GM23338 (cell line): ENCODE measurements at regions not wholly inside any gene's neighbourhood (a gene's known extent, or its start where the extent isn't known, plus 50 kb on each side); places are given as distances from the start of the nearest gene placed in this dataset.

ENCODE experiments used
- ATAC-seq: fragments of 200-7000 bp; cut with Tn5 transposase; 3 replicates; pipeline ENCODE4 v1.9.1; 2020
- DNase-seq: peaks from one replicate; pipeline ENCODE4 v3.0.0-alpha.2; 2015; ENCODE audit warnings: low spot score
- H2AFZ ChIP-seq: fragments of 200-600 bp; sonication (generic); 2 replicates; pipeline ENCODE4 v1.8.0; 2016; ENCODE audit warnings: antibody characterized with exemption, mild to moderate bottlenecking, moderate library complexity
- H3F3A ChIP-seq: fragments of 200-600 bp; sonication (generic); replicated peaks from 2 replicates; pipeline ENCODE4 v1.8.0; 2017; ENCODE audit warnings: antibody characterized with exemption, mixed run types, low read depth
- H3K27ac ChIP-seq: fragments of 200-600 bp; sonication (generic); 2 replicates; pipeline ENCODE4 v1.6.1; 2016; ENCODE audit warnings: low read depth
- H3K27me3 ChIP-seq: fragments of 200-600 bp; sonication (generic); 2 replicates; pipeline ENCODE4 v1.8.0; 2016; ENCODE audit warnings: mild to moderate bottlenecking, mixed run types, moderate library complexity; ENCODE audit not compliant: insufficient read depth
- H3K36me3 ChIP-seq: fragments of 200-600 bp; sonication (generic); 2 replicates; pipeline ENCODE4 v1.8.0; 2016; ENCODE audit warnings: mild to moderate bottlenecking; ENCODE audit not compliant: insufficient read depth
- H3K4me1 ChIP-seq: fragments of 200-600 bp; sonication (generic); 2 replicates; pipeline ENCODE4 v1.8.0; 2016; ENCODE audit warnings: mild to moderate bottlenecking, moderate library complexity; ENCODE audit not compliant: insufficient read depth
- H3K4me2 ChIP-seq: fragments of 200-600 bp; sonication (generic); 2 replicates; pipeline ENCODE4 v1.7.1; 2017; ENCODE audit warnings: mixed run types
- H3K4me3 ChIP-seq: fragments of 200-600 bp; sonication (generic); 2 replicates; pipeline ENCODE4 v1.6.1; 2016; ENCODE audit warnings: mixed run types
- H3K79me2 ChIP-seq: fragments of 200-600 bp; sonication (generic); replicated peaks from 2 replicates; pipeline ENCODE4 v1.8.0; 2017; ENCODE audit warnings: mild to moderate bottlenecking; ENCODE audit not compliant: insufficient read depth
- H3K9me2 ChIP-seq: fragments of 200-600 bp; sonication (generic); 2 replicates; pipeline ENCODE4 v1.8.0; 2017; ENCODE audit not compliant: insufficient read depth
- H4K20me1 ChIP-seq: fragments of 200-600 bp; sonication (generic); replicated peaks from 2 replicates; pipeline ENCODE4 v1.8.0; 2017; ENCODE audit warnings: mild to moderate bottlenecking; ENCODE audit not compliant: insufficient read depth
- H3K27ac Mint-ChIP-seq: 2 replicates; pipeline ENCODE4 v1.8.0; 2020; ENCODE audit warnings: inconsistent platforms, mild to moderate bottlenecking, moderate library complexity, mixed read lengths
- H3K27me3 Mint-ChIP-seq: 3 replicates; pipeline ENCODE4 v1.8.0; 2022; ENCODE audit warnings: low read depth, mild to moderate bottlenecking, moderate library complexity, mixed read lengths, inconsistent platforms; ENCODE audit not compliant: insufficient read depth, poor library complexity
- H3K36me3 Mint-ChIP-seq: 3 replicates; pipeline ENCODE4 v1.8.0; 2021; ENCODE audit warnings: low read depth, mild to moderate bottlenecking, inconsistent platforms, moderate library complexity, mixed read lengths
- H3K4me1 Mint-ChIP-seq: 3 replicates; pipeline ENCODE4 v1.8.0; 2020; ENCODE audit warnings: mild to moderate bottlenecking, inconsistent platforms, mixed read lengths
- H3K4me3 Mint-ChIP-seq: 3 replicates; pipeline ENCODE4 v1.8.0; 2021; ENCODE audit warnings: moderate library complexity, mild to moderate bottlenecking, inconsistent platforms, mixed read lengths
- H3K9me3 Mint-ChIP-seq: 3 replicates; pipeline ENCODE4 v1.8.0; 2020; ENCODE audit warnings: moderate library complexity, mild to moderate bottlenecking, inconsistent platforms, mixed read lengths
- CREB1 ChIP-seq: fragments of 250-450 bp; sonication (Bioruptor Pico); IDR thresholded peaks from 2 replicates; pipeline ENCODE4 v1.5.0; 2020; ENCODE audit warnings: low read depth, mild to moderate bottlenecking, moderate library complexity
- ETS1 ChIP-seq: IDR thresholded peaks from 2 replicates; pipeline ENCODE4 v1.6.1; 2016; ENCODE audit warnings: antibody characterized with exemption
- EZH2 ChIP-seq: fragments of 200-600 bp; sonication (generic); IDR thresholded peaks from one replicate; pipeline ENCODE4 v1.8.0; 2017; ENCODE audit warnings: antibody characterized with exemption, mild to moderate bottlenecking, low read depth; ENCODE audit not compliant: unreplicated experiment
- EZH2phosphoT487 ChIP-seq: fragments of 200-600 bp; sonication (generic); IDR thresholded peaks from one replicate; pipeline ENCODE4 v1.8.1; 2018; ENCODE audit warnings: antibody characterized with exemption; ENCODE audit not compliant: unreplicated experiment
- JUNB ChIP-seq: IDR thresholded peaks from one replicate; pipeline ENCODE4 v1.6.1; 2016; ENCODE audit warnings: antibody characterized with exemption; ENCODE audit not compliant: unreplicated experiment
- NANOG ChIP-seq: IDR thresholded peaks from 2 replicates; pipeline ENCODE4 v1.6.1; 2016; ENCODE audit warnings: antibody characterized with exemption, borderline replicate concordance
- POLR2AphosphoS5 ChIP-seq: IDR thresholded peaks from 2 replicates; pipeline ENCODE4 v1.6.1; 2016; ENCODE audit warnings: antibody characterized with exemption, low read depth
- STAT1 ChIP-seq: IDR thresholded peaks from one replicate; pipeline ENCODE4 v1.6.1; 2016; ENCODE audit warnings: antibody characterized with exemption; ENCODE audit not compliant: unreplicated experiment
- ZNF114 ChIP-seq: fragments of 250-450 bp; sonication (Bioruptor Pico); IDR thresholded peaks from 2 replicates; pipeline ENCODE4 v1.5.0; 2020; ENCODE audit warnings: mild to moderate bottlenecking, moderate library complexity
- ZNF331 ChIP-seq: fragments of 250-450 bp; sonication (Bioruptor Pico); IDR thresholded peaks from 2 replicates; pipeline ENCODE4 v1.5.0; 2020; ENCODE audit warnings: low read depth, mild to moderate bottlenecking, moderate library complexity
- TF ChIP-seq, protein P1 (sequence below): IDR thresholded peaks from one replicate; pipeline ENCODE4 v1.6.1; 2018; ENCODE audit warnings: antibody characterized with exemption; ENCODE audit not compliant: unreplicated experiment
- TF ChIP-seq, protein P2 (sequence below), 2 experiments: fragments of 200-600 bp in 1 of 2; sonication (generic) in 1 of 2; conservative IDR thresholded peaks; 2 replicates each; pipeline versions ENCODE4 v1.5.1 to v1.6.1; 2016 to 2017; ENCODE audit warnings: antibody characterized with exemption in 2 of 2, low read depth in 2 of 2, mild to moderate bottlenecking in 2 of 2, moderate library complexity in 1 of 2
- TF ChIP-seq, protein P3 (sequence below): fragments of 250-450 bp; sonication (Bioruptor Pico); IDR thresholded peaks from 2 replicates; pipeline ENCODE4 v1.5.0; 2020; ENCODE audit warnings: mild to moderate bottlenecking, moderate library complexity

GRCh38 chr2:150153646-150154307 is 333.7 kb downstream of the RND3 start:
- H3K4me1 Mint-ChIP-seq: no peaks in the 10 kb centered on the region
- no peak overlapping the region for H3K4me2 ChIP-seq
- DNase-seq: no peak
- no peak overlapping the region for H2AFZ ChIP-seq
- no peaks in the 10 kb centered on the region for H3F3A ChIP-seq
- H3K27ac ChIP-seq: no peak overlapping the region
- no peaks in the 10 kb centered on the region for H3K9me3 Mint-ChIP-seq
- H3K79me2 ChIP-seq: no peaks in the 10 kb centered on the region
- no peaks in the 10 kb centered on the region for H3K36me3 Mint-ChIP-seq
- no peak overlapping the region for H3K4me3 ChIP-seq
- H3K27me3 Mint-ChIP-seq: no peaks in the 10 kb centered on the region
- no peaks in the 10 kb centered on the region for H3K36me3 ChIP-seq
- H3K27ac Mint-ChIP-seq: no peak overlapping the region
- H3K4me3 Mint-ChIP-seq: no peak overlapping the region
- TF ChIP-seq, protein P1, sequence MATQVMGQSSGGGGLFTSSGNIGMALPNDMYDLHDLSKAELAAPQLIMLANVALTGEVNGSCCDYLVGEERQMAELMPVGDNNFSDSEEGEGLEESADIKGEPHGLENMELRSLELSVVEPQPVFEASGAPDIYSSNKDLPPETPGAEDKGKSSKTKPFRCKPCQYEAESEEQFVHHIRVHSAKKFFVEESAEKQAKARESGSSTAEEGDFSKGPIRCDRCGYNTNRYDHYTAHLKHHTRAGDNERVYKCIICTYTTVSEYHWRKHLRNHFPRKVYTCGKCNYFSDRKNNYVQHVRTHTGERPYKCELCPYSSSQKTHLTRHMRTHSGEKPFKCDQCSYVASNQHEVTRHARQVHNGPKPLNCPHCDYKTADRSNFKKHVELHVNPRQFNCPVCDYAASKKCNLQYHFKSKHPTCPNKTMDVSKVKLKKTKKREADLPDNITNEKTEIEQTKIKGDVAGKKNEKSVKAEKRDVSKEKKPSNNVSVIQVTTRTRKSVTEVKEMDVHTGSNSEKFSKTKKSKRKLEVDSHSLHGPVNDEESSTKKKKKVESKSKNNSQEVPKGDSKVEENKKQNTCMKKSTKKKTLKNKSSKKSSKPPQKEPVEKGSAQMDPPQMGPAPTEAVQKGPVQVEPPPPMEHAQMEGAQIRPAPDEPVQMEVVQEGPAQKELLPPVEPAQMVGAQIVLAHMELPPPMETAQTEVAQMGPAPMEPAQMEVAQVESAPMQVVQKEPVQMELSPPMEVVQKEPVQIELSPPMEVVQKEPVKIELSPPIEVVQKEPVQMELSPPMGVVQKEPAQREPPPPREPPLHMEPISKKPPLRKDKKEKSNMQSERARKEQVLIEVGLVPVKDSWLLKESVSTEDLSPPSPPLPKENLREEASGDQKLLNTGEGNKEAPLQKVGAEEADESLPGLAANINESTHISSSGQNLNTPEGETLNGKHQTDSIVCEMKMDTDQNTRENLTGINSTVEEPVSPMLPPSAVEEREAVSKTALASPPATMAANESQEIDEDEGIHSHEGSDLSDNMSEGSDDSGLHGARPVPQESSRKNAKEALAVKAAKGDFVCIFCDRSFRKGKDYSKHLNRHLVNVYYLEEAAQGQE: no peak
- no peak for TF ChIP-seq ZNF114 (CRISPR knock-in tag)
- TF ChIP-seq CREB1 (CRISPR knock-in tag): no peak
- no peak for TF ChIP-seq ZNF331 (CRISPR knock-in tag)
- no peak for TF ChIP-seq STAT1
- no peak for TF ChIP-seq EZH2phosphoT487
- TF ChIP-seq EZH2: no peak
- no peak for TF ChIP-seq ETS1
- no peak for TF ChIP-seq NANOG
- no peak for TF ChIP-seq POLR2AphosphoS5
- TF ChIP-seq, protein P2, sequence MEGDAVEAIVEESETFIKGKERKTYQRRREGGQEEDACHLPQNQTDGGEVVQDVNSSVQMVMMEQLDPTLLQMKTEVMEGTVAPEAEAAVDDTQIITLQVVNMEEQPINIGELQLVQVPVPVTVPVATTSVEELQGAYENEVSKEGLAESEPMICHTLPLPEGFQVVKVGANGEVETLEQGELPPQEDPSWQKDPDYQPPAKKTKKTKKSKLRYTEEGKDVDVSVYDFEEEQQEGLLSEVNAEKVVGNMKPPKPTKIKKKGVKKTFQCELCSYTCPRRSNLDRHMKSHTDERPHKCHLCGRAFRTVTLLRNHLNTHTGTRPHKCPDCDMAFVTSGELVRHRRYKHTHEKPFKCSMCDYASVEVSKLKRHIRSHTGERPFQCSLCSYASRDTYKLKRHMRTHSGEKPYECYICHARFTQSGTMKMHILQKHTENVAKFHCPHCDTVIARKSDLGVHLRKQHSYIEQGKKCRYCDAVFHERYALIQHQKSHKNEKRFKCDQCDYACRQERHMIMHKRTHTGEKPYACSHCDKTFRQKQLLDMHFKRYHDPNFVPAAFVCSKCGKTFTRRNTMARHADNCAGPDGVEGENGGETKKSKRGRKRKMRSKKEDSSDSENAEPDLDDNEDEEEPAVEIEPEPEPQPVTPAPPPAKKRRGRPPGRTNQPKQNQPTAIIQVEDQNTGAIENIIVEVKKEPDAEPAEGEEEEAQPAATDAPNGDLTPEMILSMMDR (conservative IDR thresholded peaks at IDR 0.05; ENCODE audit: low read depth in 2 of 2): no peak
- no peak for TF ChIP-seq JUNB
- TF ChIP-seq, protein P3, sequence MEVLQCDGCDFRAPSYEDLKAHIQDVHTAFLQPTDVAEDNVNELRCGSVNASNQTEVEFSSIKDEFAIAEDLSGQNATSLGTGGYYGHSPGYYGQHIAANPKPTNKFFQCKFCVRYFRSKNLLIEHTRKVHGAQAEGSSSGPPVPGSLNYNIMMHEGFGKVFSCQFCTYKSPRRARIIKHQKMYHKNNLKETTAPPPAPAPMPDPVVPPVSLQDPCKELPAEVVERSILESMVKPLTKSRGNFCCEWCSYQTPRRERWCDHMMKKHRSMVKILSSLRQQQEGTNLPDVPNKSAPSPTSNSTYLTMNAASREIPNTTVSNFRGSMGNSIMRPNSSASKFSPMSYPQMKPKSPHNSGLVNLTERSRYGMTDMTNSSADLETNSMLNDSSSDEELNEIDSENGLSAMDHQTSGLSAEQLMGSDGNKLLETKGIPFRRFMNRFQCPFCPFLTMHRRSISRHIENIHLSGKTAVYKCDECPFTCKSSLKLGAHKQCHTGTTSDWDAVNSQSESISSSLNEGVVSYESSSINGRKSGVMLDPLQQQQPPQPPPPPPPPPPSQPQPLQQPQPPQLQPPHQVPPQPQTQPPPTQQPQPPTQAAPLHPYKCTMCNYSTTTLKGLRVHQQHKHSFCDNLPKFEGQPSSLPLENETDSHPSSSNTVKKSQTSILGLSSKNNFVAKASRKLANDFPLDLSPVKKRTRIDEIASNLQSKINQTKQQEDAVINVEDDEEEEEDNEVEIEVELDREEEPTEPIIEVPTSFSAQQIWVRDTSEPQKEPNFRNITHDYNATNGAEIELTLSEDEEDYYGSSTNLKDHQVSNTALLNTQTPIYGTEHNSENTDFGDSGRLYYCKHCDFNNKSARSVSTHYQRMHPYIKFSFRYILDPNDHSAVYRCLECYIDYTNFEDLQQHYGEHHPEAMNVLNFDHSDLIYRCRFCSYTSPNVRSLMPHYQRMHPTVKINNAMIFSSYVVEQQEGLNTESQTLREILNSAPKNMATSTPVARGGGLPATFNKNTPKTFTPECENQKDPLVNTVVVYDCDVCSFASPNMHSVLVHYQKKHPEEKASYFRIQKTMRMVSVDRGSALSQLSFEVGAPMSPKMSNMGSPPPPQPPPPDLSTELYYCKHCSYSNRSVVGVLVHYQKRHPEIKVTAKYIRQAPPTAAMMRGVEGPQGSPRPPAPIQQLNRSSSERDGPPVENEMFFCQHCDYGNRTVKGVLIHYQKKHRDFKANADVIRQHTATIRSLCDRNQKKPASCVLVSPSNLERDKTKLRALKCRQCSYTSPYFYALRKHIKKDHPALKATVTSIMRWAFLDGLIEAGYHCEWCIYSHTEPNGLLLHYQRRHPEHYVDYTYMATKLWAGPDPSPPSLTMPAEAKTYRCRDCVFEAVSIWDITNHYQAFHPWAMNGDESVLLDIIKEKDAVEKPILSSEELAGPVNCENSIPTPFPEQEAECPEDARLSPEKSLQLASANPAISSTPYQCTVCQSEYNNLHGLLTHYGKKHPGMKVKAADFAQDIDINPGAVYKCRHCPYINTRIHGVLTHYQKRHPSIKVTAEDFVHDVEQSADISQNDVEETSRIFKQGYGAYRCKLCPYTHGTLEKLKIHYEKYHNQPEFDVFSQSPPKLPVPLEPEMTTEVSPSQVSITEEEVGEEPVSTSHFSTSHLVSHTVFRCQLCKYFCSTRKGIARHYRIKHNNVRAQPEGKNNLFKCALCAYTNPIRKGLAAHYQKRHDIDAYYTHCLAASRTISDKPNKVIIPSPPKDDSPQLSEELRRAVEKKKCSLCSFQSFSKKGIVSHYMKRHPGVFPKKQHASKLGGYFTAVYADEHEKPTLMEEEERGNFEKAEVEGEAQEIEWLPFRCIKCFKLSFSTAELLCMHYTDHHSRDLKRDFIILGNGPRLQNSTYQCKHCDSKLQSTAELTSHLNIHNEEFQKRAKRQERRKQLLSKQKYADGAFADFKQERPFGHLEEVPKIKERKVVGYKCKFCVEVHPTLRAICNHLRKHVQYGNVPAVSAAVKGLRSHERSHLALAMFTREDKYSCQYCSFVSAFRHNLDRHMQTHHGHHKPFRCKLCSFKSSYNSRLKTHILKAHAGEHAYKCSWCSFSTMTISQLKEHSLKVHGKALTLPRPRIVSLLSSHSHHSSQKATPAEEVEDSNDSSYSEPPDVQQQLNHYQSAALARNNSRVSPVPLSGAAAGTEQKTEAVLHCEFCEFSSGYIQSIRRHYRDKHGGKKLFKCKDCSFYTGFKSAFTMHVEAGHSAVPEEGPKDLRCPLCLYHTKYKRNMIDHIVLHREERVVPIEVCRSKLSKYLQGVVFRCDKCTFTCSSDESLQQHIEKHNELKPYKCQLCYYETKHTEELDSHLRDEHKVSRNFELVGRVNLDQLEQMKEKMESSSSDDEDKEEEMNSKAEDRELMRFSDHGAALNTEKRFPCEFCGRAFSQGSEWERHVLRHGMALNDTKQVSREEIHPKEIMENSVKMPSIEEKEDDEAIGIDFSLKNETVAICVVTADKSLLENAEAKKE (CRISPR knock-in tag): no peak
- H3K4me1 ChIP-seq: no peaks in the 10 kb centered on the region
- ATAC-seq: no peak
- H3K27me3 ChIP-seq: no peaks in the 10 kb centered on the region
- no peaks in the 10 kb centered on the region for H3K9me2 ChIP-seq
- H4K20me1 ChIP-seq: no peaks in the 10 kb centered on the region
